GM19395 (cell line): ENCODE measurements at regions not wholly inside any gene's neighbourhood (a gene's known extent, or its start where the extent isn't known, plus 50 kb on each side); places are given as distances from the start of the nearest gene placed in this dataset.
"Not testable (repeated sequence)": the region's sequence is repeated elsewhere in the genome, so short reads cannot be mapped to it uniquely, and the experiment has no call there.

ENCODE experiments used
- ATAC-seq: cut with Tn5 transposase; IDR thresholded peaks from one replicate; pipeline ENCODE4 v1.9.1; 2021; ENCODE audit warnings: mild to moderate bottlenecking, moderate library complexity; ENCODE audit not compliant: unreplicated experiment

- ATAC-seq, result no peak
Measured at GRCh38 chr7:69219381-69219780, 378.9 kb upstream of the AUTS2 start.

- no peak for ATAC-seq
Measured at GRCh38 chr7:69225259-69225943, 372.9 kb upstream of the AUTS2 start.

- no peak for ATAC-seq
Measured at GRCh38 chr7:69228212-69228811, 370.0 kb upstream of the AUTS2 start.

GRCh38 chr7:69232445-69233376, 365.6 kb upstream of the AUTS2 start:
- no peak for ATAC-seq

- ATAC-seq, result no peak
Measured at GRCh38 chr7:69237541-69237940, 360.7 kb upstream of the AUTS2 start.

- ATAC-seq, result no peak
Measured at GRCh38 chr7:69243016-69243415, 355.3 kb upstream of the AUTS2 start.

- ATAC-seq, result no peak
Measured at GRCh38 chr7:69244701-69245100, 353.6 kb upstream of the AUTS2 start.

- ATAC-seq, result no peak
Measured at GRCh38 chr7:69245646-69246045, 352.6 kb upstream of the AUTS2 start.

- ATAC-seq, result no peak
Measured at GRCh38 chr7:69246758-69247157, 351.5 kb upstream of the AUTS2 start.

- ATAC-seq, result not testable (repeated sequence)
Measured at GRCh38 chr7:69248382-69248828, 349.9 kb upstream of the AUTS2 start.

GRCh38 chr7:69250958-69251357, 347.3 kb upstream of the AUTS2 start:
- no peak for ATAC-seq

GRCh38 chr7:69254643-69255042, 343.6 kb upstream of the AUTS2 start:
- no peak for ATAC-seq

- ATAC-seq, result no peak
Measured at GRCh38 chr7:69256634-69257081, 341.6 kb upstream of the AUTS2 start.

- no peak for ATAC-seq
Measured at GRCh38 chr7:69257592-69257991, 340.7 kb upstream of the AUTS2 start.

GRCh38 chr7:69259445-69259844, 338.8 kb upstream of the AUTS2 start:
- ATAC-seq, result no peak

GRCh38 chr7:69260023-69260422, 338.3 kb upstream of the AUTS2 start:
- no peak for ATAC-seq

GRCh38 chr7:69263550-69263949, 334.7 kb upstream of the AUTS2 start:
- no peak for ATAC-seq

GRCh38 chr7:69269806-69270205, 328.5 kb upstream of the AUTS2 start:
- no peak for ATAC-seq

- ATAC-seq, result no peak
Measured at GRCh38 chr7:69272101-69272500, 326.2 kb upstream of the AUTS2 start.

- ATAC-seq, result no peak
Measured at GRCh38 chr7:69276011-69276729, 322.1 kb upstream of the AUTS2 start.

- no peak for ATAC-seq
Measured at GRCh38 chr7:69277366-69277765, 320.9 kb upstream of the AUTS2 start.
